Endothelial cell of umbilical vein (primary cell): ENCODE measurements at regions not wholly inside any gene's neighbourhood (a gene's known extent, or its start where the extent isn't known, plus 50 kb on each side); places are given as distances from the start of the nearest gene placed in this dataset.

Experiments used
- BruUV-seq: library from RNA; stranded (reverse); fragments of 400-500 nt; replicated peaks from 2 replicates; lab custom pipeline; 2021; lab: Mats Ljungman, UMichigan
- CTCF ChIA-PET: fragments of 300-600, 350-600 bp; sonication (Branson Sonifier 250); formaldehyde crosslinking; loops from one replicate; lab custom pipeline; 2021; ENCODE audit warnings: antibody characterized with exemption, inconsistent platforms; lab: Charles Lee
- POLR2A ChIA-PET: fragments of 300-600, 350-600 bp; sonication (Branson Sonifier 250); formaldehyde crosslinking; loops from one replicate; lab custom pipeline; 2021; ENCODE audit warnings: antibody characterized with exemption, inconsistent platforms; lab: Charles Lee
- DNase-seq: peaks from one replicate; pipeline ENCODE4 v3.0.0-alpha.2; 2011; ENCODE audit warnings: low read depth, low spot score
- FAIRE-seq: peaks from 2 replicates; lab custom pipeline; 2011; peaks lifted over from hg19 to GRCh38; lab: Jason Lieb, UNC
- H2AFZ ChIP-seq: 2 replicates; pipeline ENCODE4 v1.6.0; 2012; ENCODE audit warnings: low read depth, low read length, control low read depth, inconsistent platforms
- H3K27ac ChIP-seq: 2 replicates; pipeline ENCODE4 v1.5.1; 2011; ENCODE audit warnings: low read depth, mild to moderate bottlenecking, control low read depth, low read length, moderate library complexity; ENCODE audit not compliant: insufficient read depth
- H3K27me3 ChIP-seq, 2 experiments: 2 replicates each; pipeline versions ENCODE4 v1.6.0 to v1.6.1; 2011; ENCODE audit warnings: low read length in 2 of 2, mixed read lengths in 1 of 2; ENCODE audit not compliant: control insufficient read depth in 2 of 2, insufficient read depth in 2 of 2
- H3K36me3 ChIP-seq, 2 experiments: 2 replicates in 1 of 2; 3 replicates in 1 of 2; pipeline ENCODE4 v1.5.1; 2011; ENCODE audit warnings: low read length in 2 of 2, mild to moderate bottlenecking in 1 of 2, moderate library complexity in 1 of 2; ENCODE audit not compliant: control insufficient read depth in 2 of 2, insufficient read depth in 2 of 2; ENCODE audit errors: extremely low read depth in 1 of 2
- H3K4me1 ChIP-seq: 3 replicates; pipeline ENCODE4 v1.5.1; 2011; ENCODE audit warnings: mild to moderate bottlenecking, low read length; ENCODE audit not compliant: control insufficient read depth, insufficient read depth; ENCODE audit errors: extremely low read depth
- H3K4me2 ChIP-seq: 2 replicates; pipeline ENCODE4 v1.6.1; 2011; ENCODE audit warnings: low read length, control low read depth, mixed read lengths; ENCODE audit not compliant: insufficient read depth
- H3K4me3 ChIP-seq, 3 experiments: fragments of 200-600 bp in 1 of 3; sonication (generic), shearing (Covaris generic) in 1 of 3; replicated peaks in 1 of 3; 2 replicates each; pipeline ENCODE4 v1.5.1; 2011 to 2016; ENCODE audit warnings: control low read depth in 3 of 3, low read length in 3 of 3, mild to moderate bottlenecking in 2 of 3, inconsistent platforms in 1 of 3, low read depth in 1 of 3, moderate library complexity in 1 of 3; ENCODE audit not compliant: insufficient read depth in 1 of 3
- H3K79me2 ChIP-seq: 2 replicates; pipeline ENCODE4 v1.6.0; 2012; ENCODE audit warnings: low read length, inconsistent platforms; ENCODE audit not compliant: control insufficient read depth, insufficient read depth
- H3K9ac ChIP-seq: replicated peaks from 2 replicates; pipeline ENCODE3; 2011; ENCODE audit warnings: low read length, control low read depth; ENCODE audit not compliant: insufficient read depth; ENCODE audit errors: extremely low read depth
- H3K9me1 ChIP-seq: replicated peaks from 3 replicates; pipeline ENCODE4 v1.6.0; 2011; ENCODE audit warnings: mild to moderate bottlenecking, low read length; ENCODE audit not compliant: control insufficient read depth, insufficient read depth; ENCODE audit errors: extremely low read depth
- H3K9me3 ChIP-seq: replicated peaks from 2 replicates; pipeline ENCODE4 v1.5.1; 2012; ENCODE audit warnings: low read length, inconsistent platforms; ENCODE audit not compliant: control insufficient read depth, insufficient read depth
- H4K20me1 ChIP-seq: replicated peaks from 2 replicates; pipeline ENCODE3; 2011; ENCODE audit warnings: mild to moderate bottlenecking, low read length; ENCODE audit not compliant: control insufficient read depth, insufficient read depth; ENCODE audit errors: extremely low read depth
- EZH2 ChIP-seq: IDR thresholded peaks from 2 replicates; pipeline ENCODE4 v1.6.1; 2012; ENCODE audit warnings: borderline replicate concordance, low read depth, mild to moderate bottlenecking, moderate library complexity, low read length, inconsistent platforms; ENCODE audit not compliant: severe bottlenecking
- JUN ChIP-seq: IDR thresholded peaks from 2 replicates; pipeline ENCODE4 v1.6.1; 2011; ENCODE audit warnings: borderline replicate concordance, low read depth; ENCODE audit not compliant: insufficient read length, insufficient read depth
- MYC ChIP-seq: IDR thresholded peaks from one replicate; pipeline ENCODE4 v1.6.1; 2011; ENCODE audit warnings: mild to moderate bottlenecking, low read depth, low read length
- POLR2A ChIP-seq: IDR thresholded peaks from 2 replicates; pipeline ENCODE4 v1.6.1; 2012; ENCODE audit warnings: low read depth, mild to moderate bottlenecking, control low read depth, low read length
- POLR2AphosphoS5 ChIP-seq: IDR thresholded peaks from 2 replicates; pipeline ENCODE4 v1.6.1; 2012; ENCODE audit warnings: low read depth, mild to moderate bottlenecking, control low read depth, low read length, moderate library complexity; ENCODE audit not compliant: insufficient read depth
- dilution Hi-C: fragments of 300-500 bp; cut with MboI; formaldehyde crosslinking; loops from one replicate; pipeline ENCODE4 v1.15.0; 2019; ENCODE audit warnings: low sequenced_read_pairs; ENCODE audit not compliant: extremely low pct_ligation_motif_present
- intact Hi-C: fragments of 100-400 bp; cut with micrococcal nuclease; formaldehyde crosslinking; loops from one replicate; pipeline ENCODE4 v1.10.0; 2022
- TF ChIP-seq, protein P1 (sequence below): IDR thresholded peaks from 2 replicates; pipeline ENCODE4 v1.6.1; 2011; ENCODE audit not compliant: insufficient read depth, insufficient read length

DNA sequence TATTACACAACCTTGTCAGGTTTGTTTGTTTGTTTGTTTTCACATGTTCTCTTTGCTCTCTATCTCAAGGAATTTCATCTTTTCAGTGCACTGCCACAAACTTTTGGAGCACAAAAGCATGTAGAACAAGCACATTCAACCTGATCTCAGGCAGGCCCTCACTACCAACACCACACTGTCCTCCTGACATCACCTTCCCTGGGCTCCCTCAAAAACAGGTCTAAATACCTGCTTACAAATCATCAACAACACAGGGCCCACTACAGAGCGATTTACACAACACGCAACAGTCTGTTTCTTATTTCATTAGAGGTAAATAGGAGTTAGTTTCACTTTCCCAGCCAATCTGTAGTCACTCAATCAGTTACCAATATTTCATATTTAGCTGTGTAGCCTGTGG lies 241.4 kb downstream of the EPHA7 start:
- ChIA-PET CTCF (no interaction called here), POLR2A (no interaction called here)
- intact Hi-C loops (no loop called here), dilution Hi-C loops (no loop called here)
- DNase-seq (no peak), FAIRE-seq (no peak)
- Histone ChIP-seq H3K27ac (no peak overlapping the region), H2AFZ (no peak overlapping the region), H3K79me2 (no peaks in the 10 kb centered on the region), H3K36me3 (no peaks in the 10 kb centered on the region), H3K27me3 (no peaks in the 10 kb centered on the region), H3K4me3 (no peak overlapping the region), H3K4me2 (no peak overlapping the region), H4K20me1 (no peaks in the 10 kb centered on the region), H3K4me1 (no peaks in the 10 kb centered on the region), H3K9me3 (no peaks in the 10 kb centered on the region), H3K9me1 (no peaks in the 10 kb centered on the region), H3K9ac (no peak overlapping the region)
- no TSS peak for BruUV-seq
- TF ChIP-seq POLR2AphosphoS5 = no peak
- no peak for TF ChIP-seq EZH2
- no peak for TF ChIP-seq JUN
- no peak for TF ChIP-seq POLR2A
- TF ChIP-seq, protein P1, sequence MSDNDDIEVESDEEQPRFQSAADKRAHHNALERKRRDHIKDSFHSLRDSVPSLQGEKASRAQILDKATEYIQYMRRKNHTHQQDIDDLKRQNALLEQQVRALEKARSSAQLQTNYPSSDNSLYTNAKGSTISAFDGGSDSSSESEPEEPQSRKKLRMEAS = no peak
- TF ChIP-seq MYC = no peak

DNA sequence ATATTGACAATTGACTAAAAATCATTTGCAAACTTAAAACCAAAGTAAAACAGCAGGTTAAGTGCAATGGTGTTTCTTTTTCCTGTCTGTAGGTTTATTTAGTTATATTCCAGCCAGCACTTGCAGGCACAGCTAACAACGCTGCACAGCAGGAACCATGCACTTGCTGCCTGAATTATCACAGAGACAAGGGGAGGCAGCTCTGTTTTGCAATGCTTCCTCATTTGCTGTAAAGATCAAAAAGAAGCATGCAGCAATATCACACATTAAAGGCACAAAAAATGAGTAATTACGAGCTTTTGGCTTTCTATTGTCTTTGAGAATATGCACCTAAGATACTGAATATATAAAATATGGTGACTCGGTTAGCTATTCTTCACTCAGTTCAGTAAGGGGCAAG lies 241.9 kb downstream of the EPHA7 start:
- DNase-seq (no peak), FAIRE-seq (no peak)
- dilution Hi-C loops (no loop called here), intact Hi-C loops (no loop called here)
- Histone ChIP-seq H3K79me2 (no peaks in the 10 kb centered on the region), H3K4me2 (no peak overlapping the region), H3K36me3 (no peaks in the 10 kb centered on the region), H3K9me3 (no peaks in the 10 kb centered on the region), H3K4me1 (no peaks in the 10 kb centered on the region), H3K27me3 (no peaks in the 10 kb centered on the region), H2AFZ (no peak overlapping the region), H3K9ac (no peak overlapping the region), H3K4me3 (no peak overlapping the region), H3K27ac (no peak overlapping the region), H4K20me1 (no peaks in the 10 kb centered on the region), H3K9me1 (no peaks in the 10 kb centered on the region)
- ChIA-PET CTCF (interaction anchor here (1.9 kb wide), 1 partner anchor 10 kb away, joined by 5 read pairs; no protein-coding TSS in a partner anchor), POLR2A (no interaction called here)
- no peak for TF ChIP-seq MYC
- BruUV-seq = no TSS peak
